Adrenal gland (tissue), 5 donors: ENCODE measurements at regions not wholly inside any gene's neighbourhood (a gene's known extent, or its start where the extent isn't known, plus 50 kb on each side); places are given as distances from the start of the nearest gene placed in this dataset.

Experiments used
- POLR2A ChIP-seq, 2 donors: fragments of 450-650 bp; IDR thresholded peaks; one replicate each; pipeline ENCODE4 v1.6.1; 2017; ENCODE audit warnings: antibody characterized with exemption in 2 of 2, mild to moderate bottlenecking in 2 of 2, moderate library complexity in 1 of 2
- TF ChIP-seq, protein P1 (sequence below), 6 experiments: fragments of 450-650 bp in 4 of 6; fragments of 200-600 bp in 2 of 6; sonication (generic) in 1 of 6; IDR thresholded peaks; 1 replicate in 5 of 6; 2 replicates in 1 of 6; pipeline versions ENCODE4 v1.5.1 to v1.8.0; 2016 to 2021; ENCODE audit warnings: antibody characterized with exemption in 6 of 6, mild to moderate bottlenecking in 2 of 6, moderate library complexity in 1 of 6
- donor health status: DM: no; HTN: no; CAD: no.

DNA sequence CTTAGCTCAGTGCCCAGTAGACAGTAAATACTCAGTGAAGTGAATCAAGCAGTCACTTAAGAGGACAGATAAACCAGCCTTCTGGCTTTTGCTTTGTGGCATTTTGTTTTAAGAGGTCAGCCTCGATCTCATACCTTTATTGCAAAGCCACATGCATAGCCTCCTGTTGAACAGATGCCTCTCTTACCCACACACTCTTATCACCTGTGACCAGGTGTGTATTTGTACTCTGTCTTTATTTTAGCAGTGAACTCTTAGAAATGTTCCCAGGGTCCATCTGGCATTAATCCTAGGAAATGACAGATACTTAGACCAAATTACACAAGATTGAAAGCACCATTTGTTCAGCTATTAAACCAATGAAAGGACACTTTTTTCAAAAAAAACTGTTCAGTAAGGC lies 1426.5 kb downstream of the CDH11 start:
- no peak for TF ChIP-seq POLR2A (IDR thresholded peaks at IDR 0.05)
- TF ChIP-seq, protein P1, sequence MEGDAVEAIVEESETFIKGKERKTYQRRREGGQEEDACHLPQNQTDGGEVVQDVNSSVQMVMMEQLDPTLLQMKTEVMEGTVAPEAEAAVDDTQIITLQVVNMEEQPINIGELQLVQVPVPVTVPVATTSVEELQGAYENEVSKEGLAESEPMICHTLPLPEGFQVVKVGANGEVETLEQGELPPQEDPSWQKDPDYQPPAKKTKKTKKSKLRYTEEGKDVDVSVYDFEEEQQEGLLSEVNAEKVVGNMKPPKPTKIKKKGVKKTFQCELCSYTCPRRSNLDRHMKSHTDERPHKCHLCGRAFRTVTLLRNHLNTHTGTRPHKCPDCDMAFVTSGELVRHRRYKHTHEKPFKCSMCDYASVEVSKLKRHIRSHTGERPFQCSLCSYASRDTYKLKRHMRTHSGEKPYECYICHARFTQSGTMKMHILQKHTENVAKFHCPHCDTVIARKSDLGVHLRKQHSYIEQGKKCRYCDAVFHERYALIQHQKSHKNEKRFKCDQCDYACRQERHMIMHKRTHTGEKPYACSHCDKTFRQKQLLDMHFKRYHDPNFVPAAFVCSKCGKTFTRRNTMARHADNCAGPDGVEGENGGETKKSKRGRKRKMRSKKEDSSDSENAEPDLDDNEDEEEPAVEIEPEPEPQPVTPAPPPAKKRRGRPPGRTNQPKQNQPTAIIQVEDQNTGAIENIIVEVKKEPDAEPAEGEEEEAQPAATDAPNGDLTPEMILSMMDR (IDR thresholded peaks at IDR 0.05) = no peak
